Non-pigmented ciliary epithelial cell (primary cell): ENCODE measurements at regions not wholly inside any gene's neighbourhood (a gene's known extent, or its start where the extent isn't known, plus 50 kb on each side); places are given as distances from the start of the nearest gene placed in this dataset.

Source experiments
- DNase-seq: peaks from one replicate; pipeline ENCODE4 v3.0.0-alpha.2; 2010; ENCODE audit warnings: low read depth

- no peak for DNase-seq
These were observed 574.7 kb upstream of the MEF2C start for GRCh38 chr5:89457411-89458331.

GRCh38 chr5:89452081-89452480 lies 569.1 kb upstream of the MEF2C start:
- DNase-seq: no peak

GRCh38 chr5:89451263-89451662 lies 568.3 kb upstream of the MEF2C start:
- DNase-seq: no peak

- DNase-seq: no peak
These were observed 567.2 kb upstream of the MEF2C start for GRCh38 chr5:89450149-89450538.

GRCh38 chr5:89449392-89450148 lies 566.6 kb upstream of the MEF2C start:
- no peak for DNase-seq

GRCh38 chr5:89447027-89447426 lies 564.0 kb upstream of the MEF2C start:
- no peak for DNase-seq

- DNase-seq: no peak
These were observed 562.2 kb upstream of the MEF2C start for GRCh38 chr5:89445106-89445745.

- DNase-seq: no peak
These were observed 561.1 kb upstream of the MEF2C start for GRCh38 chr5:89444088-89444487.

- DNase-seq: no peak
These were observed 560.5 kb upstream of the MEF2C start for GRCh38 chr5:89443508-89443907.

- DNase-seq: no peak
These were observed 559.0 kb upstream of the MEF2C start for GRCh38 chr5:89441965-89442364.

- DNase-seq: no peak
These were observed 557.7 kb upstream of the MEF2C start for GRCh38 chr5:89440670-89441069.

GRCh38 chr5:89437450-89438435 lies 554.8 kb upstream of the MEF2C start:
- no peak for DNase-seq

GRCh38 chr5:89436464-89436863 lies 553.5 kb upstream of the MEF2C start:
- DNase-seq: no peak

- DNase-seq: no peak
These were observed 552.4 kb upstream of the MEF2C start for GRCh38 chr5:89435347-89435746.

GRCh38 chr5:89428624-89429023 lies 545.6 kb upstream of the MEF2C start:
- no peak for DNase-seq

GRCh38 chr5:89425062-89425461 lies 542.1 kb upstream of the MEF2C start:
- no peak for DNase-seq

- DNase-seq: no peak
These were observed 538.1 kb upstream of the MEF2C start for GRCh38 chr5:89421035-89421434.

- no peak for DNase-seq
These were observed 535.6 kb upstream of the MEF2C start for GRCh38 chr5:89418407-89419085.

- no peak for DNase-seq
These were observed 535.0 kb upstream of the MEF2C start for GRCh38 chr5:89417990-89418389.

- no peak for DNase-seq
These were observed 534.5 kb upstream of the MEF2C start for GRCh38 chr5:89417515-89417914.

GRCh38 chr5:89411891-89412290 lies 528.9 kb upstream of the MEF2C start:
- no peak for DNase-seq
